Ovary (tissue), 7 donors: ENCODE measurements at regions not wholly inside any gene's neighbourhood (a gene's known extent, or its start where the extent isn't known, plus 50 kb on each side); places are given as distances from the start of the nearest gene placed in this dataset. TPM values are rescaled to one million over a fixed set of nuclear protein-coding genes. Genes with fewer than 3 reads are reported as not detected.

Source experiments
- DNase-seq, 5 donors: peaks; one replicate each; pipeline ENCODE4 v3.0.0-alpha.2; 2019 to 2020
- H3K27ac ChIP-seq, 2 donors: fragments of 200-600 bp; one replicate each; pipeline versions ENCODE4 v1.5.1 to v1.8.0; 2019 to 2022
- H3K27me3 ChIP-seq: fragments of 200-600 bp; one replicate; pipeline ENCODE4 v1.8.0; 2022
- H3K36me3 ChIP-seq: fragments of 200-600 bp; sonication (generic); one replicate; pipeline ENCODE4 v1.5.1; 2019
- H3K4me1 ChIP-seq: one replicate; pipeline ENCODE4 v1.8.1; 2013; ENCODE audit warnings: mild to moderate bottlenecking, moderate library complexity; ENCODE audit not compliant: insufficient read depth
- H3K4me3 ChIP-seq: fragments of 200-600 bp; sonication (generic); one replicate; pipeline ENCODE4 v1.5.1; 2017
- H3K9me3 ChIP-seq, 2 donors: fragments of 200-600 bp in 1 of 2; sonication (generic) in 1 of 2; one replicate each; pipeline versions ENCODE4 v1.5.1 to v1.8.1; 2013 to 2019; ENCODE audit warnings: mild to moderate bottlenecking in 1 of 2, moderate library complexity in 1 of 2
- EP300 ChIP-seq: sonication (generic); formaldehyde crosslinking; IDR thresholded peaks from one replicate; pipeline ENCODE4 v1.6.1; 2017; ENCODE audit warnings: antibody characterized with exemption
- POLR2A ChIP-seq: fragments of 450-650 bp; IDR thresholded peaks from one replicate; pipeline ENCODE4 v1.6.1; 2017; ENCODE audit warnings: antibody characterized with exemption, mild to moderate bottlenecking, moderate library complexity
- WGBS, 3 donors: extraction: QIAGEN DNeasy Blood & Tissue Kit in 1 of 3; methylation state at CpG; one replicate each; pipeline versions ENCODE4 v1.1.5 to v1.1.7; 2013 to 2017; 5-methylcytosine and 5-hydroxymethylcytosine counted together
- intact Hi-C, 4 donors: fragments of 100-400 bp; cut with DNase I; formaldehyde crosslinking; loops; one replicate each; pipeline versions ENCODE4 v1.11.0 to v1.15.1; 2022 to 2023
- small RNA-seq: library from RNA; depleted of rRNA; stranded (forward); fragments of <200 nt; gene quantifications from one replicate; pipeline ENCODE3, GENCODE V24; 2016
- TF ChIP-seq, protein P1 (sequence below), 3 donors: fragments of 450-650 bp in 2 of 3; fragments of 200-600 bp in 1 of 3; IDR thresholded peaks; one replicate each; pipeline versions ENCODE4 v1.5.1 to v1.8.0; 2016 to 2022; ENCODE audit warnings: antibody characterized with exemption in 3 of 3, mild to moderate bottlenecking in 1 of 3
- donor health status: DM: no; HTN: no; CAD: no; lungs with moderate emphysema.
- donor health status: DM: no; HTN: no; CAD: no.
- donor health status: Bipolar disorder and iron deficiency.
- donor health status: DM: no; HTN: no; CAD: no.
- donor health status: DM: yes; HTN: yes; CAD: no.

DNA sequence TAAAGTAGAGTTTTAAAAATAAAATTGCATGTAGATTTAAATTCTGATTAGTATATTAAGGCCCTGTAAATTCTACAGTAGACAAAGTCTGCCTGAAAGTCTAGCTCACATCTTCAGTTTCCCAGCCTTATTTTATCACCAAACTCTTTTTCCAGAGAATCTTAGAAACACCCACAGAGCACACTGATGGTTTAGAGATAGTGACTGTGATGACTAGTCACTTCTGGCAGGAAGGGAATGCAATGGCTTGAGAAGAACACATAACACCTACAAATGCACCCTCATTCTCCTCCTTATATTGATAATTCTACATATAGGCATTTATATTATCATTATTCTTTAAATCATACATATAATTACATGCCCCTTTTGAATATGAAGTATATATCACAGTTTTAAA, 232.9 kb downstream of the ARAP2 start:
- Histone ChIP-seq H3K4me1 (no peaks in the 10 kb centered on the region), H3K9me3 (no peaks in the 10 kb centered on the region), H3K36me3 (no peaks in the 10 kb centered on the region), H3K27ac (no peak overlapping the region), H3K4me3 (no peak overlapping the region), H3K27me3 (no peaks in the 10 kb centered on the region)
- DNase-seq = no peak
- no peak for TF ChIP-seq POLR2A
- no peak for TF ChIP-seq EP300
- TF ChIP-seq, protein P1, sequence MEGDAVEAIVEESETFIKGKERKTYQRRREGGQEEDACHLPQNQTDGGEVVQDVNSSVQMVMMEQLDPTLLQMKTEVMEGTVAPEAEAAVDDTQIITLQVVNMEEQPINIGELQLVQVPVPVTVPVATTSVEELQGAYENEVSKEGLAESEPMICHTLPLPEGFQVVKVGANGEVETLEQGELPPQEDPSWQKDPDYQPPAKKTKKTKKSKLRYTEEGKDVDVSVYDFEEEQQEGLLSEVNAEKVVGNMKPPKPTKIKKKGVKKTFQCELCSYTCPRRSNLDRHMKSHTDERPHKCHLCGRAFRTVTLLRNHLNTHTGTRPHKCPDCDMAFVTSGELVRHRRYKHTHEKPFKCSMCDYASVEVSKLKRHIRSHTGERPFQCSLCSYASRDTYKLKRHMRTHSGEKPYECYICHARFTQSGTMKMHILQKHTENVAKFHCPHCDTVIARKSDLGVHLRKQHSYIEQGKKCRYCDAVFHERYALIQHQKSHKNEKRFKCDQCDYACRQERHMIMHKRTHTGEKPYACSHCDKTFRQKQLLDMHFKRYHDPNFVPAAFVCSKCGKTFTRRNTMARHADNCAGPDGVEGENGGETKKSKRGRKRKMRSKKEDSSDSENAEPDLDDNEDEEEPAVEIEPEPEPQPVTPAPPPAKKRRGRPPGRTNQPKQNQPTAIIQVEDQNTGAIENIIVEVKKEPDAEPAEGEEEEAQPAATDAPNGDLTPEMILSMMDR (IDR thresholded peaks at IDR 0.05) = no peak
- intact Hi-C loops = no loop called here

DNA sequence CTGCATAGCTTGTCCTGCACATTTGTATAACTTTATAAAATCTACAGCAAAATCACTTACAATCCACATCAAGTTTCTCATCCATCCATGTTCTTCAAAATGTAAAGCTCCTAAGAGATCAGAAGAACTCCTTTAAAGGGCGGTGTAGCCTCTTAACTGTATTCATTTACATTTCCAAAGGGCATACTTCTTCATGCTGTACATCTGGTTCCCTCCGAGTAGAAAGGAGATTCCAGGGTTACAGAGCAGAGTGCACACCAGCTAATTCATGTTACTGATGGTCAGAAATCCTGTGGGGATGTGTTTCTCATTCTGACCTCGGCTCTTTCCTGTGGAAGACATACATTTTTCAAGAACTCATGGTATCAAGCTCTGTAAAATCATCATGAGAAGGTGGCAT, 231.8 kb downstream of the ARAP2 start:
- H3K27ac ChIP-seq = no peak overlapping the region
- no peaks in the 10 kb centered on the region for H3K9me3 ChIP-seq
- no peak for DNase-seq
- intact Hi-C loops = no loop called here
- no peak for TF ChIP-seq EP300
- TF ChIP-seq POLR2A = no peak
- TF ChIP-seq, protein P1 (IDR thresholded peaks at IDR 0.05) = no peak
- WGBS, 3 donors = 54 to 69% (median 56%) methylated on average over 3 of the region's 3 CpGs
- H3K27me3 ChIP-seq = no peaks in the 10 kb centered on the region
- H3K4me1 ChIP-seq = no peaks in the 10 kb centered on the region
- no peaks in the 10 kb centered on the region for H3K36me3 ChIP-seq
- no peak overlapping the region for H3K4me3 ChIP-seq

DNA sequence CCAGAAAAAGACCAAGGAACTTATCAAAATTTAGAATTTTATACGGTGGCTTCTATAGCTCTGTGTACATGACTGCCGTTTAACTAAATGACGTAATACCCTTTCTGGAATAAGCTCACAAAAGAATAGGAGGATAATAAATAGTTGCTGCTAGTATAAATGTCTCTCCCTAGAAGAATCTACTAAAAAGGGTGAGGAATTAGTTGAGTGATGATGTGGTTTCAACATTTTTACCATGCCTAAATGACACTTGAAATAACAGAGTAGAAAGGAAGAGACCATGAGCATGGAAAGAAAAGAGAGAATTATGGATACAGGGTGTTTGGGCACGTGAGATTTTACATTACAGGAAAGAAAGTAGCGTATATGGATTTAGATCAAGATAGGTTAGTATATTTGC, 231.1 kb downstream of the ARAP2 start:
- intact Hi-C loops = no loop called here
- Histone ChIP-seq H3K4me3 (no peak overlapping the region), H3K36me3 (no peaks in the 10 kb centered on the region), H3K4me1 (no peaks in the 10 kb centered on the region), H3K27ac (no peak overlapping the region), H3K9me3 (no peaks in the 10 kb centered on the region), H3K27me3 (no peaks in the 10 kb centered on the region)
- DNase-seq = no peak
- WGBS, 3 donors = 75 to 82% (median 76%) methylated on average over 5 of the region's 5 CpGs
- TF ChIP-seq, protein P1 (IDR thresholded peaks at IDR 0.05) = no peak
- TF ChIP-seq EP300 (no peak), POLR2A (no peak)

Small RNA genes in the stretch of these regions (small RNA-seq; reads per million reads assigned to genes)
- not detected for gene AC097535.2
- not detected for gene RF01210
- gene RNU6-573P = not detected
